Hepatocyte (in vitro differentiated cells): ENCODE measurements at regions not wholly inside any gene's neighbourhood (a gene's known extent, or its start where the extent isn't known, plus 50 kb on each side); places are given as distances from the start of the nearest gene placed in this dataset.

ENCODE experiments used
- DNase-seq: peaks from one replicate; pipeline ENCODE4 v3.0.0-alpha.2; 2016; ENCODE audit warnings: low spot score
- H2AFZ ChIP-seq: fragments of 200-600 bp; sonication (generic); 2 replicates; pipeline ENCODE4 v1.6.0; 2016; ENCODE audit warnings: antibody characterized with exemption, mild to moderate bottlenecking
- H3K27ac ChIP-seq: fragments of 200-600 bp; sonication (generic); 2 replicates; pipeline ENCODE4 v1.5.1; 2016; ENCODE audit warnings: mild to moderate bottlenecking
- H3K27me3 ChIP-seq: fragments of 200-600 bp; sonication (generic); 2 replicates; pipeline ENCODE4 v1.6.1; 2016
- H3K36me3 ChIP-seq: fragments of 200-600 bp; sonication (generic); replicated peaks from 2 replicates; pipeline ENCODE4 v1.5.1; 2016; ENCODE audit warnings: low read depth; ENCODE audit not compliant: insufficient read depth
- H3K4me1 ChIP-seq: fragments of 200-600 bp; sonication (generic); 2 replicates; pipeline ENCODE4 v1.5.1; 2016; ENCODE audit warnings: mild to moderate bottlenecking, moderate library complexity; ENCODE audit not compliant: insufficient read depth
- H3K4me2 ChIP-seq: fragments of 200-600 bp; sonication (generic); 2 replicates; pipeline ENCODE4 v1.6.0; 2016
- H3K4me3 ChIP-seq: fragments of 200-600 bp; sonication (generic); 2 replicates; pipeline ENCODE4 v1.5.1; 2016; ENCODE audit warnings: mild to moderate bottlenecking
- H3K79me2 ChIP-seq: fragments of 200-600 bp; sonication (generic); 2 replicates; pipeline ENCODE4 v1.6.0; 2017; ENCODE audit warnings: mild to moderate bottlenecking
- H3K9me2 ChIP-seq: fragments of 200-600 bp; sonication (generic); replicated peaks from 2 replicates; pipeline ENCODE4 v1.6.0; 2017; ENCODE audit warnings: mild to moderate bottlenecking; ENCODE audit not compliant: insufficient read depth
- H3K9me3 ChIP-seq: fragments of 200-600 bp; sonication (generic); 2 replicates; pipeline ENCODE4 v1.5.1; 2016; ENCODE audit warnings: low read depth, mild to moderate bottlenecking
- H4K20me1 ChIP-seq: fragments of 200-600 bp; sonication (generic); 2 replicates; pipeline ENCODE4 v1.6.0; 2016; ENCODE audit warnings: mild to moderate bottlenecking; ENCODE audit not compliant: insufficient read depth, poor library complexity, severe bottlenecking
- CTCF ChIP-seq: fragments of 200-600 bp; sonication (generic); IDR thresholded peaks from 2 replicates; pipeline ENCODE4 v1.5.1; 2016; ENCODE audit warnings: antibody characterized with exemption, mild to moderate bottlenecking; ENCODE audit not compliant: poor library complexity
- EZH2 ChIP-seq: fragments of 200-600 bp; sonication (generic); IDR thresholded peaks from 2 replicates; pipeline ENCODE4 v1.6.1; 2016; ENCODE audit warnings: antibody characterized with exemption, mild to moderate bottlenecking, borderline replicate concordance
- EZH2phosphoT487 ChIP-seq: fragments of 200-600 bp; sonication (generic); IDR thresholded peaks from one replicate; pipeline ENCODE4 v1.6.1; 2018; ENCODE audit warnings: antibody characterized with exemption, mild to moderate bottlenecking, low read depth, moderate library complexity; ENCODE audit not compliant: unreplicated experiment, severe bottlenecking
- WGBS: methylation state at CpG from one replicate; pipeline ENCODE4 v1.1.6; 2016; ENCODE audit warnings: low lambda C conversion rate; ENCODE audit errors: missing lambda C conversion rate; 5-methylcytosine and 5-hydroxymethylcytosine counted together

GRCh38 chr10:130254662-130255061 is 118.5 kb downstream of the GLRX3 start:
- no peaks in the 10 kb centered on the region for H3K4me1 ChIP-seq
- H3K27ac ChIP-seq = no peak overlapping the region
- TF ChIP-seq EZH2 (no peak), EZH2phosphoT487 (no peak), CTCF (no peak)
- no peak overlapping the region for H2AFZ ChIP-seq
- H3K36me3 ChIP-seq = no peaks in the 10 kb centered on the region
- H3K79me2 ChIP-seq = no peaks in the 10 kb centered on the region
- no peak for DNase-seq
- H3K27me3 ChIP-seq = no peaks in the 10 kb centered on the region
- no peaks in the 10 kb centered on the region for H4K20me1 ChIP-seq
- no peak overlapping the region for H3K4me2 ChIP-seq
- WGBS = 74% methylated on average over 5 of the region's 5 CpGs
- H3K9me2 ChIP-seq = no peaks in the 10 kb centered on the region
- no peak overlapping the region for H3K4me3 ChIP-seq
- no peaks in the 10 kb centered on the region for H3K9me3 ChIP-seq

DNA sequence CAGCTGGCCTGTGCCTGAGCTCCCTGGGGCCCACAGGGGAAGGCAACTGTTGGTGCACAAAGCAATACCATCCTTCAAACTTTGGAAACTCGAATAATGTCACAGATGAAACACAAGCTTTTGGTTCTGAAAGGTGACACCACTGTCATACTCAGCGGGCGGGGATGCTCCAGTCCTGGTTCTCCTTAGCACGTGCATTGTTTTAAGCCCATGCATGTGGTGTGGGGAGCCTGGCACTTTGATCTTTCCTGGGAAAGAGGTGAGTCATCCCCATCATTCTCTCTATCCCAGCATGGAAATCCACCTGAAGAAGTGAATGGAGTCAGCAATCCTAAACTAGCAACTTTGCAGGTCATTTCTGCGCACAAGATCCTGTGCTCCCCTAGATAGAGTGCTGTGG is 119.6 kb downstream of the GLRX3 start:
- TF ChIP-seq EZH2phosphoT487 (no peak), CTCF (no peak), EZH2 (no peak)
- H3K4me1 ChIP-seq = no peaks in the 10 kb centered on the region
- H3K4me3 ChIP-seq = no peak overlapping the region
- H3K9me2 ChIP-seq = no peaks in the 10 kb centered on the region
- no peaks in the 10 kb centered on the region for H3K9me3 ChIP-seq
- no peak overlapping the region for H3K4me2 ChIP-seq
- WGBS = 81% methylated on average over 5 of the region's 5 CpGs
- no peaks in the 10 kb centered on the region for H4K20me1 ChIP-seq
- H2AFZ ChIP-seq = no peak overlapping the region
- no peaks in the 10 kb centered on the region for H3K79me2 ChIP-seq
- H3K27ac ChIP-seq = no peak overlapping the region
- DNase-seq = no peak
- no peaks in the 10 kb centered on the region for H3K27me3 ChIP-seq
- H3K36me3 ChIP-seq = no peaks in the 10 kb centered on the region

DNA sequence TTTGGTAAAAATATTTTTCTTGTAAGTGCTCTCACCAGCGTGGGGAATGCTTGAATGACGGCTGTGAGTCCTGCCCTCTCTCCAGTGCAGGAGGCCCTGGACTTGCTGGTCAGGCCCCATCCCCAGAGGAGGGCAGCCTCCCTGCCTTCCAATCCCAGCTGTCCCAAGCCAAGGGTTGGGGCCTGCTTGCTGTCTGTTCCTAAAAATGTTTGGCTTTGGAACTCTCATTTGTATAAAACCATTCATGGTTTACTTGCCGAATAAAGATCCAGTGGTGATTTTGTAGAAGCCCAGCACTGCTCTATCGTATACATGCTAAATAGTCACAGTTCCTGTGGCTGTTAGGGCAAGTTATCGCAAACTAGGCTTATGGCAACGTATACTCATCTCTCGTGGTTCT is 121.7 kb downstream of the GLRX3 start:
- Histone ChIP-seq H4K20me1 (no peaks in the 10 kb centered on the region), H3K4me1 (no peaks in the 10 kb centered on the region), H3K79me2 (no peaks in the 10 kb centered on the region), H3K4me2 (no peak overlapping the region), H3K9me2 (no peaks in the 10 kb centered on the region), H2AFZ (no peak overlapping the region), H3K4me3 (no peak overlapping the region), H3K9me3 (no peaks in the 10 kb centered on the region), H3K27me3 (no peaks in the 10 kb centered on the region), H3K27ac (no peak overlapping the region), H3K36me3 (no peaks in the 10 kb centered on the region)
- TF ChIP-seq EZH2phosphoT487 = no peak
- no peak for TF ChIP-seq EZH2
- 96% methylated on average over 7 of the region's 7 CpGs for WGBS
- no peak for DNase-seq

DNA sequence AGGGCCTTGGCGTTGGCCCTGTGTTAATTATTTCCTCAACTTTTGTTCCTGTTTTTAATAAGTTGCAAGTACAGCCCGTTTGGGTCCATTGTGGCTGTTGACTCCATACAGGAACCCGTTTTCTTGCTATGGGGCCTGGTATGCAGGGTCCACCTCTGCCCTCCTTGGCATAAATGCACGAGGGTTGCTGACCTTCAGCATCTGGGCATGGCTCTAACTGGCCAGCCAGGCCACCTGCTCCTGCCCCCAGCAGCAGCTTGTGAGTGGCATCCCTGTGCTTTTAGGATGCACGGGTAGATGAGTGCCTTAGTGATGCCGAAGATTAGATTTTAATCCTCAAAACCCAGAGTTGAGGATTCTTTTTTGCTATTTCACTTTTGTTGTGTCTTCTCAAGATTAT is 123.2 kb downstream of the GLRX3 start:
- Histone ChIP-seq H3K4me2 (no peak overlapping the region), H3K9me2 (no peaks in the 10 kb centered on the region), H3K27me3 (no peaks in the 10 kb centered on the region), H4K20me1 (no peaks in the 10 kb centered on the region), H3K4me3 (no peak overlapping the region), H3K9me3 (no peaks in the 10 kb centered on the region), H3K36me3 (no peaks in the 10 kb centered on the region), H2AFZ (no peak overlapping the region), H3K79me2 (no peaks in the 10 kb centered on the region), H3K4me1 (no peaks in the 10 kb centered on the region), H3K27ac (no peak overlapping the region)
- 87% methylated on average over 6 of the region's 6 CpGs for WGBS
- TF ChIP-seq CTCF = no peak
- no peak for TF ChIP-seq EZH2
- TF ChIP-seq EZH2phosphoT487 = no peak
- no peak for DNase-seq
